NCI-H2107 treated with DMSO at 0.1 percent for 48 hours (cell line): ENCODE measurements at regions not wholly inside any gene's neighbourhood (a gene's known extent, or its start where the extent isn't known, plus 50 kb on each side); places are given as distances from the start of the nearest gene placed in this dataset.
"Not testable (repeated sequence)": the region's sequence is repeated elsewhere in the genome, so short reads cannot be mapped to it uniquely, and the experiment has no call there.

ENCODE experiments used
- DNase-seq: peaks from one replicate; lab custom pipeline; 2025; ENCODE audit not compliant: unreplicated experiment; lab: John Stamatoyannopoulos, UW

DNA sequence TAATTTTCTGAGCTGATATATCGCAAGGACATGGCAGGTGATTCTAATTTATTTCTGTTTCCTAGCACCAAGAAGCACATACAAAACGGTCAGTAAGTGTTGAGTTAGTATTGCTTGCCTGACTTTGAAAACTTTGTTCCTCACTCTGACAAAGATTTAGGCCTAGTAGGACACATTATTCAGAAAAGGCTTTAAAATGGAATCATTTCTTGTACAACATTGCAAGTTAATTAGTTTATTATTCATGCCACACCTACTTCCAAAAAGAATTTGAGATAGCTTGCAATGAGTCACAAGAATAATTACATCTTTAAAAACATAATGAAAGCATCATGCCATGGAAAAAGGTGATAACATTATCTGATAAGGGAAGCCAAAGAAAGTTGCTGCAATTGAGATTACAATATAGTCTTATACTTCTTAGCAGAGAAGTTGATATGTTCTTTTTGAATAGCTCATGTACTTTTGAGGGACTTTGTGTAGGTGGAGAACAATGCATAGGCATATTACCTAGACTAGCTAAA, 474.2 kb downstream of the KLF5 start:
- DNase-seq, result no peak

DNA sequence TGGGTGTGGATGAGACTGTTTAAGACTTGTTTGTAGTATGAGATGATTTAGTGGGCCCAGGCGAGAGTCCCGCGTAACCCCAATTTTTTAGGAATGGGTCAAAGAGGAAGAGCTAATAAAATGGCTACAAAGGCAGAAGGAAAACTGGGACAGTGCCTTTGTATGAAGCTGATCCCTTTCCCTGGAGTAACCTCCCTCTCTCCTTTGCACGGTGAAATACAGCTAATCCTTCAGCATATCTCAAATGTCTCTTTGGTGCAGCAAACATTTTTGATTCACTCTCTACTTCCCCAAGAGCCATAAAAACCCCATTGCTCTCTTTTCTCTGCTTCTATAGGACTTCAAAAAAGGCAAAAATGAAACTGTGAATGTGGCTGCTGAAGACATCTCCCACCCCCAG, 473.8 kb downstream of the KLF5 start:
- no peak for DNase-seq

DNA sequence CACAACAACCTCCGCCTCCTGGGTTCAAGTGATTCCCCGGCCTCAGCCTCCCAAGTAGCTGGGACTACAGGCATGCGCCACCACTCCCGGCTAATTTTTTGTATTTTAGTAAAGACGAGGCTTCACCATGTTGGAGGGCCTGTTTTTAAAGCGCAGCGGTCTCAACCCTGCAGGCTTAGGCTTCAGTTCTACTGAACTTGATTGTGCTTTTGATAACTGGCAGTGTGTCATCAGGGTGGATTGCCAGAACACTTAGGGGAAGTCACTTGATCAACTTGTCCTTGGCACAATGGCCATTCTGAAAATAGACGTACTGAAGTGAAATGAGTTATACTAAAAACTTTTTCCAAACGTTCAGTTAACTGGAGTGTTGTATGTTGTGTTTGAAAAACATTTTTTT, 472.2 kb downstream of the KLF5 start:
- no peak for DNase-seq

DNA sequence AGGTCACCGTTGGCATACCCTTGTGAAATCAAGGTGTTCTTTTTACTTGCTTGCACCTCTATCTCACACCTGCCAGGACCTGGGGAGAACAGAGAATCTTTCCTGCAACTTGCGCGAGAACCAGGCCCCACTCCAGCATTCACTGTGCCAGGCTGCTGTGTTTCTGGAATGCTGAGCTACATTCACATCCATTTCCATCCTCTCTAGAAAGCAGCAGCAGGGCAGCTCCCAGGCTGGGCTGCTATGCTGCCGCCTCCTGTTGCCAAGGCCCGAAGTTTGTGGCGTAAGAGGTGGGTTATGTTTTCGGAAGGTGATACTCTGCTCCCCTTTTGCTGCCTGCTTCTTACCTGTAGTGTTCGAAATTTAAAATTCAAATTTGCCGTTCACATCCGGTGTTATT, 464.1 kb downstream of the KLF5 start:
- no peak for DNase-seq

DNA sequence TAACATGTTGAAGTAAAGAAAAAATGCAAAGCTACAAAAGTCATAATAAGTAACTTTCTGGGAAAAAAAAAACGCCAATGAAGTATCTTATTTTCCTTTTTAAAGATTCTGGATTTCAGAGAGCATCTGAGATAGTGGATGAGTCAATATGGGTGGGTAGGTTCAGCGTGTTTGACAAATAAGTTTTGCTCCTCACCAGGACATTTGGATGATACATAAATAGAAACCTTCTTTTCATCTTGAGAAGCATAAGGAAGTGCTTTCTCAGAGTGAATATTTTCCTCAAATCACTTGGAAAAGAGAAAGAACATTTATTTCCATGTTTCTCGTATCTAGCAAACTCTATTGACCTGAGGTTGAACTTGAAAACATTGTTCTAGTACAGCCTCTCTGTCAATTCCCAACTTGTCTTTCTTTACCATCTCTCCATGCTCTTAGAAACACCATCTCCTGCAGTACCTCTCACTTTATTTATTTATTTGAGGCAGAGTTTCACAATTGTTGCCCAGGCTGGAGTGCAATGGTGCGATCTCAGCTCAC, 463.2 kb downstream of the KLF5 start:
- DNase-seq, result no peak

DNA sequence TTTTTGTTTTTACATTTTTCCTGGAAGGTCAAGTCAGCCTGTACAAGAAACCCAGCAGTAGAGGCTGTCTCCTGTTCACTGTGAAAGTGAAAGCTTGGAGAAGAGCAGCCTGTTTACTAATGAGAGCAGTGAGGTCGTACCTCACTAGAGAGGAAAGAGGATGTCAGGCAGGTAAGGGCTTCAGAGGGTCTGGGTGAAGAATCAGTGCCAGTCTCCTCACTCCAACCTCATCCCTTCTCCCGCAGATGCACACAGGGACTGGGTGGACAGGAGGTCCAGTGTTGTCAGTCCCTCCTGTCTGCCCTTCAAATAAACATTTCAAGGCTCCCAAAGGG, 462.5 kb downstream of the KLF5 start:
- DNase-seq, result peak; percentile 35

DNA sequence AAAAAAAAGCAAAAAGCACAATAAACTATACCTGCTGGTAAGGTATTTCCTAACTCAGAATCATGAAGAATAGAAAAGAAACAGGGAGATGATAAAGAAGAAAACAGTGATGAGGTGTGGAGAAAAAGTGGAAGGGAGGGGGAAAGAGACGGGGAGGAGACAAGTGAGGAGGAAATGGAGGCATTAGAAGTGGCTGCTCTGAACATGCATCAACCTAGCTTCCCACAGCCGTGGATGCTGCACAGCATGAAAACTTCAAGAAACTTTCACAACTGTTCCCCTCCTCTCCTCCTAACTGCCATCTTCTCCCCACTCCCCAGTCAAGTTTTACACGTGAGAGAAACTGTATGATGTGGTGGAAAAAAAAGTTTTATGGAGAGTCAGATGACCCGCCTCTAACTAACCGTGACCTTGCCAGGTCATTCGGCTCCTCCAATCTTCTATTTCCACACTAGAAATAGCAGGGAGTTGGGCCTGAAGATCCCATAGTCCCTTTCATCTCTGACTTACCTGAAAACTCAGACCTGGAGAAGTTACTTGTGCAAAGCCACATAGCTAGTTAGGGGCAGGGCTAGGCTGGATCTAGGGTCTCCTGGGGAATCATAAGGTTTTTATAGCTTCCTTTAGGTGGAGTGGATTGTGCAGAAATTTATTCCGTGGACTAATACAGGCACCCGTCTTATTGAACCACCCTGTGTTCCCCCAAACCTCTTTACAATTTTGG, 461.9 kb downstream of the KLF5 start:
- DNase-seq, result peak; percentile 35

DNA sequence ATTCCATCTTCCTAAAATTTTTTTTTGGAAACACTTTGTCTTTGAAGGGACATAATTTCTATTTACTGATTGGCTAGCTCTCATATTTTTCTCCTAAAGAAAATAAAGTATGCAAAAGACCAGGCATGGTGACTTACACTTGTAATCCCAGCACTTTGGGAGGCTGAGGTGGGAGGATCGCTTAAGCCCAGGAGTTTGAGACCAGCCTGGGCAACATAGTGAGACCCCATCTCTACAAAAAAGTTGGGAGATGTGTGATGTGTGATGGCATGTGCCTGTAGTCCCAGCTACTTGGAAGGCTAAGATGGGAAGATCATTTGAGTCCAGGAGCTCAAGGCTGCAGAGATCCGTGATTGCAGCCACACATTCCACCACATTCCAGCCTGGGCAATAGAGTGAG, 461.3 kb downstream of the KLF5 start:
- not testable (repeated sequence) for DNase-seq

DNA sequence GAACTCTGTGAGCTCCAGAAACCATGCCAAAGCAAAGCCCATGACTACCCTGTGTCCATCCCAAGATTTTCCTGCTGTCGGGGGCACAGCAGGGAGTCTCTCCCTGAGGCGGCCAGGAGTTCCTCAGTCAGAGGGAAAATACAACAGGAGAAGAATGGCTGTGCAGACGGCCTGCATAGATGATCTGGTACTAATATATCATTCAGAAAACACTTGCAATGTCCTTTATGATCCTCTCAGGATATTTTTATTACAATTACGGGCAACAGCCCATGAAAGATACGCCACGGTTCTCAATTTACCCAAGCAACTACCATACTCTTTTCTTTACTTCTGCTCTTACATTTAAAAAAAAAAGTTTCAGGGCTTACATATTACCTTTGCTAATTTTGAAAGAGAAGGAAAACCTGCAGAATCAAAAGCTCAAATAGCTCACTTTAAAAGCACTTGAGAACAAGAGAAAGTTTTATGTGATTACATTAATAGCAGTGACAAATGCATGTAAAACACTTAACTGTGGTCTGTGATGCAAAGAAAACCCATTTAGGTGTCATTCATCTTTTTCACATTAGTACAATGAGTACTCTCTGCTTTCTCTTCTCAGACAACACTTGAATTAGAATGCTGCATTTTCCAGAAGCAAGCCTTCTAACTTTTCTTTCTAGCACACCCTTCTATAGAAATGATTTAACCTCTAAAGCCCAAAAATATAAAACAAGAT, 460.8 kb downstream of the KLF5 start:
- DNase-seq, result peak; percentile 92

DNA sequence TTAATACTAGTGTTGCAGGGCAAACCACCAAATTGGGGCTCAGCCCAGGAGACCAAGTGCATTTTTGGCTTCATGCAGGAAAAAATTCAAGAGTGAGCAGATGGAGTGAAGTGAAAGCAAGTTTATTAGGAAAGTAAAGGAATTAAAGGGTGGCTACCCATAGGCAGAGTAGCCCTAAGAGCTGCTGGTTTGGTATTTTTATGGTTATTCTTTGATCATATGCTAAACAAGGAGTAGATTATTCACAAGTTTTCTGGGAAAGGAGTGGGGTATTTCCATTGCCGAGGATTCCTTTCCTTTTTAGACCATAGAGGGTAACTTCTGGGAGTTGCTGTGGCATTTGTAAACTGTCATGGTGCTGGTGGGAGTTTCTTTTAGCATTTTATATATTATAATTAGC, 459.0 kb downstream of the KLF5 start:
- no peak for DNase-seq

DNA sequence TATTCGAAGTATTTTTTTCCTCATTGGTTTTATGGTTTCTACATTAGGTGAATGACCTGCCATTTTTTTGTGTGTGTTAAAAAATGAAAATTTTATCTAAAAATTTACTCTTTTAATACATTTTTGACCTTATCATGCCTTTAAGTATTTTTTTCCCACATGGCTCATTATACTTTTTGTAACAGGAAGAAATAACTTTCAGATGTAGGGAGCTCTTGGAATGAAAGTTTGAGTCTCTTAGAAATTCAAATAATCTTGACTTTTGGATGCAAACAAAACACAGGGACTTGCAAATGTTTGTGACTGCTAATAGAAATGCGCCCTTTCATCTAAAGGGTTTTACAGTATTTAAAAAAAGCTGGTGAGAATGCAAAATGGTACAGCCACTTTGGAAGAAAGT, 457.9 kb downstream of the KLF5 start:
- no peak for DNase-seq

DNA sequence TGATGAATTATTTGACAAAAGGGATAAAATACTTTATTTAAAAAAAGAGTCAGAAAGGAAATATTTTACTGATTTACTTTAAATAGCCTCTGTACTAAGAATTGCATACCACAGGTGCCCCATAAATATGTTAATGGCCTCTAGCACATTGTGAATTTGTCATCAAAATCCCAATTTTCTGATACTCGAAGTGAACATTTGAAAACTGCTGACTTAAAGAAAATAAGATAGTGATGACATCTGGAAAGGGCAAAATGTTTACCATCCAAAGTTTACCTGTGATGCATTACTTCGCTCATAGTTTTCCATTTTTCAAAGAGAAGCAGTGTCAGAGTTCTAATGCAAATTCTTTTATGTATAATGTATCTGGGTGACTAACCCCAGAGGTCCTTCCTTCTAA, 455.4 kb downstream of the KLF5 start:
- DNase-seq, result no peak

DNA sequence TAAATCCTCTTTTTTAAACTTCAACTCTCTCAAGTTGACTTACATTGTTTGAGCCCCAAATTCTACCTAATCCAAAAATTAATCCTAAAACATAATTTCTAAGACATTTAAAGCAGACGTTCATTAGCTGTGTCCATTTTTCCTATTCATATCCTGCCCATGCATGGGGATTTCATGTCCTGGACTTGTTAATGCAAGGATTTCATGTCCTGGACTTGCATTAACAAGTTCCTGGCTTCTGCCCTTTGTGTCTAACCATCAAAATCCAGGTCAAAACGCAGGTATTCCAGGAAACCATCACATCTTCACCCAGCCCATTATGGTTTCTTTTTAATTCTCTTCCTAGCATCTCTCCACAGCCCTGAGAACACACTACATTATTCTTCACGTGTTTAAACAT, 454.9 kb downstream of the KLF5 start:
- no peak for DNase-seq

DNA sequence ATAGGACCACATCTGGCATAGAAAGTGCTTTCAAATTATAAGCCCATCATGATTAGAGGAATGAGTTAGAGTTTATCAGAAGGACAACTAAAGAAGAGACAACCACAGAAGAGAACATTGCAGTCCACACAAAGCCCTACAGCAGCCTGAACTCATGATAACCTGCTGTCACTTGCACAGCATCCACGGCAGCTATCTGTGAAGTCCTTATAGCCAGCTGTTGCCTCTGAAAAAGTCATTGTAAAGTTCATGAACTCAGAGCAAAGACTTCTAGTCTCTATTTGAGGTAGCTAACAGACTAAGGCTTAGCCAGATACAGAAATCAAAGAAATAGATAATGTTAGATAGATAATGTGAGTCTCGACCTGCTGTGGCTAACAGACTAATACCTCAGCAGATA, 450.0 kb downstream of the KLF5 start:
- no peak for DNase-seq

DNA sequence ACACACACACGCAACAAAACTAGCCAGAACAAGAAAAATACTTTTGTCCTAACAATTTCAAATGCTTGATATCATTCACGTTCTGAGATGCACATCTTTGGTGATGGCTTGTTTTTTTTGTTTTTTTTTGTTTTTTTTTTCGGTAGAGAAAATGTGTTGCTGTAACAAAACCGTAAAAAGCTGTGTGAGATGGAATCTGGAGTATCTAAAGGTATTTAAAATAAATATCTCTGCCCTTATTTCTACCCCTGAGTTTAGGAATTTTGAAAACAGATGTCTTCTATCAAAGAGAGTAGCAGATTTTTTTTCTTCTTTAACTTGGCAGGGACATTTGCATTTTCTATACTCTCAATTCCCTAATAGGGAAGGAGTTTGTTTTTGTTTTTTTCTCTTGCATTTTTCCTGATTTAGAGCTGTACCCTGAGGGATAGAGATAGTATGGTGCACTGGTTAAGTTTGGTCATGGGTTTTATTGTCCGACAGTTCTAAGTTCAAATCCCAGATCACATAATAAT, 446.6 kb downstream of the KLF5 start:
- no peak for DNase-seq

DNA sequence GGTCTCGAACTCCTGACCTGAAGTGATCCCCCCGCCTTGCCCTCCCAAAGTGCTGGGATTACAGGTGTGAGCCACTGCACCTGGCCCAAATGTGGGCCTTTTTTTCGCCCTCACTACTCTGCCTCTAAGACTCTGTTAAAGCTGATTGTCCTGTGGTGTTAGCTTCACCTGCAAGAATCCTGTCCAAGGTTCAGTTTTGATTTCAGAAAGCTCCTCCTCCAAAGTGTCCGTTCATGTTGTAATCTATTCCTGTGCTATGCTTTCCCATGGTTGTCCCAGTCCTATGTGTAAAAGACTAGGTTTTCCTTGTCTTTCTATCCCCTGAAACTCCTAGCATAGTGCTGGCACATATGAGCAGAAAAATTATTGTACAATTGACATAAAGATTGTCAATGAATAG, 440.9 kb downstream of the KLF5 start:
- no peak for DNase-seq

DNA sequence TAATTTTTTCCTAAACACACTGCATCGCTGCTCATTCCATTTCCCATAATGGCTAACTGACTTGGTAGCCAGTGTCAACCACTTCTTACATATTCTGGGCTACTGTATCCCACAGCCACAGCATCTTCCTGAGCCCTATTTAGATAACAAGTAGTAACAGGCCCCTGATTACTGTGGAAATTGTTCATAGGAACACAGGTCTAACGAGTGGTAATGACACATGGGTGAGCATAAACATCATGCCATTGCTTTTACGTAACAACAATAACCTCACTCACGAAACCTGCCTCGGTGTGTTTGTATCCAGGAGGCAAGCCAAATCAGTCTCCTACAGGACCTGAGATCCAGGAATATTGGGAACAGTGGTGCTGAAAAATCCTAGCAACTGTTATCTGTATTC, 438.6 kb downstream of the KLF5 start:
- no peak for DNase-seq

DNA sequence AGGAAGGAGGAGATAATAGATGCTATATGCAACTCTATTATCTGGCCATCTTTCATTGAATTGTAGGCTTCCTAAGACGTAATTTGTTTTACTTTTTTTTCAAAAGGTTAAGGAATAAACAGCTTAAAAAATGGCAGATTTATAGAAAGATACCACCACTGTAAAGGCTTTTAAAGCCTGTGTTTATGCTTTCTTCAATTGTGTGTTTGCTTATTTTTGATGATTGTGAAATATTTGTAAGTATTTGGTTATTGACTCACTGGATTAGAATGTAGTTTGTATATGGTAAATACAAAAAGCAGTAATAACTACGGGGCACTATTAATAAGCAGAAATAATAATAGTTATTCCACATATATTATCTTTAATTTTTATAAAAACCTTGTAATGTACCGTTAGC, 437.9 kb downstream of the KLF5 start:
- no peak for DNase-seq

DNA sequence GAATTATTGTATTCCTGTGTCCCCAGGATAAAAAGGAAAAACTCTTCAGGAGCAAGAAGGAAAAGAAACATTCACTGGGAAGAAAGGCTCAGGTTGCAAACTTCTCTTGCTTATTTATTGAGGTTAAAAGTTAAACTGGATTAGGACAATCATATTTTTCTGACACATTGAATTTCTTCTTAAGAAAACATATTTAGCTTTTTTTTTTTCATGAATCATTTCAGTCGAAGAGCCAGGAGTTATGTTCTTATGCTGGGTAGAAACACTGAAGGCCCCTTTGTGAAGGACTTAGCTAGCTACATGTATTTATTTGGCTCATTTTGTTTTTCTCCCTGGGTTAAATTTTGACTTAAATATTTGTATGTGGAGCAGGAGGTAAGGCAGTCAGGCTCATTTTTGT, 434.0 kb downstream of the KLF5 start:
- no peak for DNase-seq

DNA sequence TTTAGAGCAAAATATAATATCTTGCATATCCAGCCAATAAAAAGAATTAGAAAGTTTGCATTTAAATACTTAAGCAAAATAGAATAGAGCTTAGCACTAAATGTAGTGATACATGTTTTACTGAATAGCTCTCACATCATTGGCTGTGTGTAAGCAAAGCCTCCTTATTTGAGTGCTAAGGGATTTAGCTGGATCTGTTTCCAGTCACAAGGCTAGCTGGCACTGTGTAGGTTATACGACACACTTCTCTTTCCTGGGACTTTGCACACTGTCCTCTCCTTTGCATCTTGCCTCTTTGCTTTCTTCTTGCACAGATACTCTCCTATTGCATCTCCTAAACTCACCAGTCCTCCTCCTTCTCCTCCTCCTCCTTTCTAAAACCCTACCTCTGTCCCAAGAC, 423.8 kb downstream of the KLF5 start:
- no peak for DNase-seq

DNA sequence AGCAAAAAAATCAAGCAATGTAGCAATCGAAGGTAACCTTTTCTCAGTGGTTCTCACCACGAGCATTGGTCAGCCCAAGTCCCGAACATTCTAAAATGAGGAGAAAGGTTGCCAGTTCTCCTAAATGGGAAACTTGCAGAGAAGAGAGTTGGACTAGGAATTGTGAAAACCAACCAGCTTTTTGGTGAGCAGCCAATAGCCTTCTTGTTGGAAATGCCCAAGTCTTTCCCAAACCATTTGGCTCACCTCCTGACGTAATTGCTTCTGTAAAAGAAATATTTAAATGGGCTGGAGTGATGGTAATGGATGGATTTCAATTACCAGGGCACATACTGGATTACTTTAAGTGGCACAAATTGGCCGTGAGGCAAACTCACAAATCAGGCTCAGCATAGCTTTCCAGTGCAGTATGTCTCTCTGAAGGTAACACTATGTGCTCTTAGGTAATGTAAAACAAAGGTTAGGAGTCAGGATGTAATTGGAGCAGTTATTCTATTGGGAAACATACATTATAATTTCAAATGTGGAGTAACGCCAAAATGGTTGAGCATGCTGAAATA, 423.2 kb downstream of the KLF5 start:
- no peak for DNase-seq
